ENCODE measurements at regions not wholly inside any gene's neighbourhood (a gene's known extent, or its start where the extent isn't known, plus 50 kb on each side); places are given as distances from the start of the nearest gene placed in this dataset.

DNA sequence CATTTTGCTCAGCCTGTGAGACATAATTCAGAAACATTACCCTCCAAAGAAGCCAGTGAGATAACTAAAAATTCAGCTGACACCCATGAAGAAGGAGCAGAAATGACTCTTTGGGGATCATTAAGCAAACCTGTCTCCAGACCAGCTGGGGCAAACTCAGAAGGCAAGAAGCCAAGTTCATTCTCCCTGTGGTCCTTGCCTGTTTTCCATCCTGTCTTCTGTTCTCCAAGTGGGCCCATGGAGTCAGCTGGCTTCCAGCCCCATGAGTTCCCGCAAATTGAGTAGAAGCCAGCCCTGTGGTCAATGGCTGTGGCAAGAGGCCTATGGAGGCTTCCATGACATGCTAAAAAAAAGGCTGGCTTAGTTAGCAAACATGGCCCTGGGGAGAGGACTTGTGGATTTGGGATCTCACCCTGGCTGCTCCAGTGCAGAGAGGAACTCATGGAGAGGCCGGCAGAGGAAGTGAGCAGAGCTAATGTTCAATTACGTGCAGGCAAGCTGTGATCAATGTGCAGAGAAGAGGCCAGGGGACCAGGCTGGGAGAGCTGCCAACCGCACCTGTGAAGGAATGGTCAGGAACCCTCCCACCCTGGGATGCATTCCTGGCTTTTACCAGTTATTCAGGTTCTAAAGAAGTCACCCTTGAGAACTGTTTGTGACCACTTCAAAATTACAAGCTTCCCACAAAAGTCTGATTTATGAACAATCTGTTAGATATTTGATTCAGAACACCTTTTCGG is 229.1 kb downstream of the TSHZ3 start:
- no peak for DNase-seq

DNA sequence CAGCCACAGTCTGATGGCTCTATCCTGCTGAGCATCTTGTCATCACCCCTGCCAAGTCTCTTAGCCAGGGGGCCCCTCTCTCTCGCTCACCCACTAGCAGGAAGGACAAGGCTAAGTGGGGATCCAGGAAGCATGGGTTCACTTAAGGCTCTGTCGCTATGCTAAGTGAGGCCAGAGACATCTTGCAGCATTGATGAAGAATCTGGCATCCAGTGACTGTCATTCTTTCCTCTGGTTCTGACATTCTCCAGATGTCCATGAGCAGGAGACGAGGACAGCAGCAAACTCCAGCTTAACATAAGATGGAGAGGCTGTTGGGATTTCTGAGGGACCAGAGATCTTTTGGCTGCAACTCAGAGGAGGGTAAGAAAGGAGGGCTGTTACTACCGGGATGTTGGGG is 230.2 kb downstream of the TSHZ3 start:
- DNase-seq: peak in 1 of 3 donors; percentile 41

DNA sequence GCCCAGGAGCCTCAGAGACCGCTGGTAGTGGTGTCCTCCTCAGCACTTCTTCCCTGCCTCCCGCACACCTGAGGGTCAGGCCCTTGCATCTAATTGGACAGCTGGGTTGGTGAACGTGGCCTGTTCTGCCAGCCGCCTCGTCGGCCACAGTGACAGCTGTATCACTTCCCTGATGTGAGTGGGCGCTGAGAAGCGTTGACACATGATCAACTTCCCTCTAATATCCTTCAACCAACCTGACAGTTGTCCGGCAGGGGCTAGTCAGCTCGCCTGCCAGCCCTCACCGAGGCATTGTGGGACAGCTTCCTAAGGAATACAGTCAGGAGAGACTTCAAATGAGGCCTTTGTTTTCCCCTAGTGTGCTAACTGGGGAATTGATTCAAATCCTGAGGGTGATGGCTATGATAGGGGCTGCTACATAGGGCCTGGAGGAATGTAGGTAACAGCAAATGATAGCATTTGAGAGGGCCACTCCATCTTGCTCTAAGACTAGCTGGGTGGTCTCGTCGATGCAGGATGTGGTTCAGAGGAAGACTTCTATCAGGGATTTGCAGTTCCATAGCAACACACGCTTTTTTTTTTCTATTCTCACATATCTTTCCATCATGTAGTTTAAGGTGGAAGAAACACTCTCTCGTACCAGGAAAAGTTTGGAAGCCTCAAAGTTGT is 230.8 kb downstream of the TSHZ3 start:
- DNase-seq: peak in 1 of 3 donors; percentile 30

DNA sequence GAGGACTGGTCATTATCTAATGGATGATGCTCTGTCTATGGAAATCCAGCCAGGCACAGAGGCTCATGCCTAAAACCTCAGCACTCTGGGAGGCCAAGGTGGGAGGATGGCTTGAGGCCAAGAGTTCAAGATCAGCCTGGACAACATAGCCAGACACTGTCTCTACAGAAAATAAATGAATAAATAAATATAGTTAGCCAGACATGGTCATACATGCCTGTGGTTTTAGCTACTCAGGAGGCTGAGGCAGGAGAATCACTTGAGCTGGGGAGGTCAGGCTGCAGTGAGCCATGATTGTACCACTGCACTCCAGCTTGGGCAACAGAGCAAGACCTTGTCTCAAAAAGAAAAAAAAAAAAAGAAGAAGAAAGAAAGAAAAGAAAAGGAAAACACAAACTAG is 234.7 kb downstream of the TSHZ3 start:
- DNase-seq: no peak

DNA sequence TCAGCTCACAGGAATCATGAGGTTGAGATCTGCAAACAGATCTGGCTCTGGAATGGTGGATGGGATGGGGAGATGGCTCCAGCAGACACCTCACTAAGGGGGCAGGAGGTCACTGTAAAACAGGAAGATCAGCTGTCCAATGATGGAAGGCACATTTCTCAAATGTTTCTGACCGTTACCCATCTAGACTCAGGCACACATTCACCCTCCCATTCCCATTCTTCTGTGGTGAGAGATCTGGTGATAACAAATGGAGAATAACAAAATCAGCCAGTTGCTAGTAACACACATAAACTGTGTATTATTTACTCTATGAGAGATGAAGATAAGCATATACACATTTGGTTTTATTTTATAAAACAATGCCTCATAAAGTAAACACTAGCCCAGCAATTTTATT is 235.9 kb downstream of the TSHZ3 start:
- no peak for DNase-seq

DNA sequence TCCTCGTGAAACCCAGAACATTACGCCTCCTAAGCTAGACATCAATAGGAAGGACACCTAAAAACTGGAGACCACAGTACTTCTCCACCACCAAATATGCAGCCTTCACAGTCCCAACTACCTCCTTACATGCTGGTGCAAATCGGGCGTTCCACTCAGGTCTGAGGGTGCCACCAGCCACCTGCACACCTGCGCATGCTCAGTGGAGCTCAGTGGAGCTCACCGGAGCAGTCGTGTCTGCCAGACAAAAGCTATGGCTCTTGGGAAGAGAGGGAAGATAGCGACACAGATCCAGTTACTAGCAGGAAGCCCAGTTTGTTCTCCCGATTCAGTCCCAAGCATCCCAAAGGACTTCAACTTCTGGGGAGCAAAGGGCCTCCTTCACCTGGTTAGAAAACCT is 237.1 kb downstream of the TSHZ3 start:
- no peak for DNase-seq

DNA sequence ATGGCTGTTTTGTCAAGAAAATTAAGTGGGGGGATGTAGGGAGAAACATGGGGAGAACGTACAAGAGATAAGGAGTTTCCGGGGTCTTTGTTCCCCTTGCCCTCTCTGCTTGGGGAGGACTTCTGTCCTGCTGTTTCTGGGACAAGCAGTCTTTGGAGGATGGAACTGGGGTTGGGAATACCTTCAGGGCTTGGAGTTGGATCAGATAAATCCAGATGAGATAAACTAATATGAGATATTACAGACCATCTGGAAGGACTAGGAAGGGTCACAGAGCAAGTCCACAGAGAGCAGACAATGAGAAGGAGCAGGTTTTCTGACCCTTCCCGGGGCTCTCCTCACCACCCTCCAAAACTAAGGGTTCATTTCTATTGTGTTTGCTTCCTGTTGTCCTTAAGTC is 237.5 kb downstream of the TSHZ3 start:
- no peak for DNase-seq

DNA sequence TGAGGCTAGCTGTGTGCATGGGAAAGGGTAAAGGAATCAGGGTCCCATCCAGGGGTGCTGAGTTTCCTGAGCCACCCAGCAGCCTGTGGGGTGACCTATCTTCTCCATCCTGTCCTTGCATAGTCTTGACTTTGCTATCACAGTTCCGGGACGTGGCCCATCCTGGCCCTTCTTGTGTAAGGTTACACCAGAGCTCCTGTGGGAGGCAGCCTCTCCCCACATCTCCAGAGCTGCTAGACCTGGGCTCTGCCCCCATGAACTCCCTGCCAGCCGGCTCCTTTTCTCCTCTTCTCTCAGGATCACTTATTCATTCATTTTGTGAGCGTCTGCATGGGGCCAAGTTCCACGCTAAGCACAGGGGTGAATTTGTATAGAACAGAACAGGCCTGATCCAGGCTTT is 238.9 kb downstream of the TSHZ3 start:
- no peak for DNase-seq

DNA sequence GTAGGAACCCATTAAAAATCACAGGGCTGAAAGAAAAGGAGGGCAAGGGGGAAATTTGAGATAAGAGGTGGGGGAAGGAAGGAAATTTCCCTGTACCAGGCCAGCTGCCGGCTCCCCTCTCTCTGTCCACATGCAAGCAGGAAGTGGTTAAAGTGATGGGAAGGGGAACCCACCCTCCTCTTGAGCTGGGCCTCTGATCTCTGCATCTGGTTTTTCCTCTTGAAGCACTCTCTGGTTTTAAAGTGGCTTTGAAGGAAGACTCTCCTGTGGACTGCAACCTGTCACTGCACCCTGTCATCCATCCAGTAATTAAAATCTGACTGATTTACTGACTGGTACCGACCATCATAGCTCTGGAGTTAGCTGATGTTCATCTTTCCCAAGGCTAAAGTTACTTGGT is 239.6 kb downstream of the TSHZ3 start:
- no peak for DNase-seq

DNA sequence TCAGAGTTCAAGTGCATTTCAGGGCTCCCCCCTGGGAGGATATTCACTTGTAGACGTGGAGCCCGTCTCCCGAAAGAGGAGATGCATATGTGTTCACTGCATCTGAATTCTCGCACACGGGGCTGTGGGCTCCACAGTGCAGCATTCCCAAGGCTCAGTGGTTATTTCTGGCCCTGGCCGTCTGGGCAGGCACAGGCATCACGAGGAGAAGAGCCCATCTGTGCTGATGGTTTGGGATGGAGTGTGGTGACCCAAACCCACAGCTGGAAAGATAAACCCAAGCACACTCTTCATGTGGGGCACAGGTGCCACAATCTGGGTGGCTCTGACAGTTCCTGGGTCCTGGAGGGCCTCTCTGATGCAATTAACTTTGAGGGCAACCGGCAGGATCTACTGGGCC is 242.1 kb downstream of the TSHZ3 start:
- DNase-seq: no peak

DNA sequence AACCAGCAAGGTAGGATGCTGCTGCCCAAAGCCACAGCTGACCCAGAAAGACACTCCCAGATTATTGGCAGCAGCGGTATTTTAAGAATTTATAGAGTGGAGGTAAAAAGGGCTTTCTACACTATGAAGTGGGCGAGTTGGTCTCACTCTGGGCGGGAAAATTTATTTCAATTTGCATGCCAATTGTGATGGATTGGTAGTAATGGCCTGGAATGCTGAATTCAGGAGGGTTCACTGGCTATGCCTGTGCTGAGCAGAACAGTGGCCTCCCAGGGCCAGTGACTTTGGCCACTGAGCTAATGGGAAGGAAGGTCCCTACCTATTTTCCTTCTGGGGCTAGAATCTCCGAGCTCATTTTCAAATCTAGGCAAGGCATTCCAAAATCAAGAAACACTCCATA is 243.5 kb downstream of the TSHZ3 start:
- no peak for DNase-seq

DNA sequence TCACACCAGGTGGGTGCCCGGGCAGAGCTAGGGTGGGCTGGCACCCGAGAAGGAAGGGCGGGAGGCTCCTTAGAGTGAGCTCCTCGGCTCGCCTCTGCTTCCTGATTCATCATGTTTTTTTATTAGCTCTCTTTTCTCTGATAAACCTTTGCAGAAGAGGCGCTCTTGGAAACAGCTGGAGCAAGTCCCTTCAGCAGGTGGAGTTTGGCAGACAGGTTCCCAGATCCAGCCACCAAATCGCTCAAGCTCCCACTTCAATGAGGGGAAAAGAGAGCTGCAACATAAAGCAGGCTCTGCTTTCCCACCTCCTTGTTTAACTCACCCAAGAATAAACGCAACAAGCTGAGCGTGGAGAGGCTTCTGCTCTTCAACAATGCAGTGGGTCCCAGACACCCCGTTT is 244.8 kb downstream of the TSHZ3 start:
- DNase-seq: no peak

DNA sequence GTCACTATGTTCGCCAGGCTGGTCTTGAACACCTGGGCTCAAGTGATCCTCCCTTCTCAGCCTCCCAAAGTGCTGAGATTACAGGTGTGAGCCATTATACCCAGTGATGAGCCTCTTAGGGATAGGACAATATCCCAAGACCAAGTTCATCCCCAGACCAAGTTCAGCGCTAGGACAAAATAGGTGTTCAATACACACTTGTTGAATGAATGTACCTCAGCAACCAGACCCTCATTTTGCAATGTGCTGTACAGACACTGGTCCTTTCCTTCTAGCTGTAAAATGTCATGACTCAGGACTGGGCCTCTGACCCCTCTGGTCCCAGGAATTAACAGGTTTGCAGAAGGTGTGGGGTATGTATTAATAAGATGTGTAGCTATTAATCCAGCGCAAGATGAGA is 246.0 kb downstream of the TSHZ3 start:
- no peak for DNase-seq

DNA sequence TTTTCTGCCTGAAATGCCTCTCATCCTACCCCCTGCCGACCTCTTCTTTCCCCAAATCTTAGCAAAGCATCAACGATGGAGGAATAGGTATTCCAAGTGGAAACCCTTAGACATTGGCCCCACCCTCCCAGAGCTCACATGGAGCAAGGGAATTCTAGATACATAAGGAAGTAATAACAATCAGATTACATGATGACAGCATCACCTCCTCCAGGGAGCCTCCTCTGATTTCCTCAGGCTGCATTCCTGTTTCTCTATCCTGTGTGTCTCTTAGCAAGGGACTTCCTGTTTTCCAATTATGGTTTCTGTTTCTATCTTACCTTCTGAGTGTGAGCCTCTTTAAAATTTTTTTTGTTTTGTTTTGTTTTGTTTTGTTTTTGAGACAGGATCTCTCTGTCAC is 246.6 kb downstream of the TSHZ3 start:
- DNase-seq: no peak

DNA sequence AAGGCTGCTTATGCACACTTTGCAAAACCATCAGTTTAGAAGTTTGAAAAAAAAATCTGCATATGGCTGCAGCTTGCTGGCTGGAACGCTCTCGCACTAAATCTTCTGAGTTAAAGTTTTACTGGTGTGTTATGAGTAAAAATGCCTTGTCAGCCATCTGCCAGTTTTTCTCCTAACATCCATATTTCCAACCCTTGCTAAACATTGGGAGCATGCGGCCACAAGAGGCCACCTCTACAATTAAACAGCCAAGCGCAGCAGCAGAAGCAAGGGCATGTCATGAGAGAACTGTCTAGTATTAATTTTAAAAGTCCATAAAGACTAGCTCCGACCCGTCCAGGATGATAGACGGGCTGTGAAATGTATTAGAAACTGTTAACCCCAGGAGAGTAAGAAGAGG is 248.3 kb downstream of the TSHZ3 start:
- peak in 1 of 3 donors; percentile 67 for DNase-seq

DNA sequence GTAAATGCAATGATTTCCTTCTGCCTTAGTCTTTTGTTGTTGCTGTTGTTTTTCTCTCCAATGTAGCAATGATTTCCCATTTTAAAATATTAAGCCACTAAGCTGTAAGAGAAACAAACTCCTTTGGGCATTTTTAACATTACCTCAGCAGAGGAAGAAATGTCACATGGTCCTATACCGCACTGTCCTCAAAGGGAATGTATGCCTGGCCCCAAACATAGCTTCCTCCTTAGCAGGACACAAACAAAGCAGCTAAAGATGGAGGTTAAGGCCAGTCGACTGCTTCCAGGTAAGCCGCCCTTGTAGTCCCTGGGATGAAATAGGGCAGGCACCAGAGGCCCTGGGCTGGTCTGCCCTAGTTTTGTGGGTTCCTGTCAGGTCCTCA is 249.0 kb downstream of the TSHZ3 start:
- no peak for DNase-seq

DNA sequence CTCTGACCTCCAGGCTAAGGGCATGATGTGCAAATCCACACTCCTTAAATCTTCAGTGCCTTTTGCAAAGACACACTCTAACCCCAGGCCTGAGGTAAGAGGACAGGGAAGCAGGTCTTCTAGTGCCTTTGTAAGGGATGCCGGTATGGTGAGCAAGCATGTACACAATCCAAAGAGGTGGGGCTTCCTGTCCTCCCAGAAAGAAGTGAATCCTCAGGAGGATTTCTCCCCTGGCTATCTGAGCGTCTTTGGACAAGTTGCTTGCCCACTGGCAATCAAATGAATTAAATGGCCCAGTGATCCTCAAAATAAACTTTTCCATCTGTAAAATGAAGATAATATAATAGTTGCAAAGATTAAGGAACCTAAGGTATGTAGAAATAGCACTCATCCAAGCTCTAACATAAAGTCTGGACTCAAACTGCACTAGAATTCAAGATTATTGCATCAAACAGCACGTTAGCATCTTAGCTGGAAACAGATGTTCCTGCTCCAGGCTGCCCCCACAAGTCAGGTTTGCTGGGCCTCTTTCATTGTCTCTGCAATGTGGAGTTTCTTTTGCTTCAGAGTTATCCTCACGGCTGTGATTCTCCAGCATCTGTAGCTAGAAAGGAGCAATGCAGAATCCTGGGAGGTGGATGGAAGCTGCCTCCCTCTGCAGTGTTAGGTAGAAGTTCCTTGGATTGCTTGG is 249.6 kb downstream of the TSHZ3 start:
- DNase-seq: peak in 1 of 3 donors; percentile 73

DNA sequence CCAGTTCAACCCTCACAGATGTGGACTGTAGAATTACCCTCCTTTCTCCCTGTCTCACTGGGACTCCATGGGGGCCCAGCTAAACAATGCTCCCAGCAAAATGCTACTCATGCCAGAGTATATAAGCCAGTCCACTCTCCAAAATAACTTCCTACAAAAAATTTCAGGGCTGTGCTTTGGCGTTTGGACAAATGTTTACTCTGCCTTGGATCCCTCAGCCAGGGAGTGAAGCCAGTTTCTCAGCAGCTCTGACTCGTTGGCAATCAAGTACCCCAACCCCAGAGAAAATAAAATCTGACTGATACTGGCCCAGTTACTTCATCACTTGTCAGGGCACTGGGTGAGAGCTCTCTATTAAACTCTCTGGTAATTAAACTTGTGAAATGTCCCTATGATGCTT is 250.4 kb downstream of the TSHZ3 start:
- no peak for DNase-seq

DNA sequence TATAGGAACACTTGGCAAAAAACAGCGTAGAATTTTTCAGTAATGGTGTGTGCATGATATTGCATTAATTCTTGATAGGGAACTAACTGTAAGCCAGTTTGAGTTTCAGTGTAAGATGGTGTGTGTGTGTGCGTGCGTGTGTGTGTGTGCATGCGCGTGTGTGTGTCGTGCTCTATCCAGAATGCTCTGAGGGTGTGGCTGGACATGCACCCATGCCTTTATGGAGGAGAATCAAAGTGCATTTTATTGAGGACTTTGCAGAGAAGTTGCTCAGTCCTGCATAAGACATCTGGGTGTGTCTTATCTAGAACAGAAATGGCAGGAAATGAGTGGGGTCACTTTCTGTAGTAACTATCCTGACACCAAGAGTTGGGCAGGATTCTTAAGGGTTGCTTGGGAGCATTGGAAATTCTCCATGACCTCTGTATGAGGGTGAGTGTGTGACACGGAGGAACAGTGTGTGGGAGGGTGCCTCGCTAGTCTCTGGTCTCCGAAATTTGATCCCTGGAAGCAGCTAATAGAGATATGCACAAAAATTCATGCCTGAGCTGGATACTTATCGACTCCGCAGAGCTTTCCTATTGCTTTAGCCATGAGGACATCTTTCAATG is 252.2 kb downstream of the TSHZ3 start:
- DNase-seq: peak in 1 of 3 donors; percentile 48

DNA sequence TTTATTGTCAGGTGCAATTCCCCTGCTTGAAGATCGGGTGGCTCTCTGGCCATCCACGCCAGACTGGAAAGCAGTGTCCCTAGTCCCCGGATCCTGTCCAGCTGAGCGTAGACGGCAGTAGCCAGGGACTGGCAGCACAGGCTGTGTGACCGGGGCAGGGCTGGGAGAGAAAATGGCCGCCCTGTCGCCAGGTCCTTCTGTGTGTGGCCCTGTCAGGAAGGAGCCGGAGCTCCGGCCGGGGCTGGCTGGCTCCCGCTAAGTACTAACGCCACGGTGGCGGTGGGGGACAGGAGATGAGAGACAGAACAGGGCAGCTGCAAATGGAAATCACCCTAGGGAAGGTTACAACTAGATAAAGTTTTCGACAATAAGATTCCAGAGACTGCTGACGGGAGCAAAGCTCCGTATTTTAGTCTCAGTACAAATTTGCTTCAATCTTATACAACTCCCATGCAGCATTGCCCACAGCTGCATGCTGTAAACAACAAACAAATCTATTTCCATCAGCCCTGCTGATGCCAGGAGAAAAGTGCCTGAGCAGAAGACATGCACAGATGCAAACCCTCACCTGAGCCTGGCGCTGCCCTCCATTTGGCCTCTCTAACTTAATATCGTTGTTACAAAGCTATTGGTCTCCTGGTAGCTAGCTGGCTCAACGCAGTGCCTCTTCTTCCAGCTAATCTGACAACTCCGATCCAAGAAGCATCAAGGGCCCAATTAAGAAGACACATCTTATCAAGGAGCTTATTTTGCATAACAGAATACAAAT is 253.0 kb downstream of the TSHZ3 start:
- DNase-seq: peak in 1 of 3 donors; percentile 49

DNA sequence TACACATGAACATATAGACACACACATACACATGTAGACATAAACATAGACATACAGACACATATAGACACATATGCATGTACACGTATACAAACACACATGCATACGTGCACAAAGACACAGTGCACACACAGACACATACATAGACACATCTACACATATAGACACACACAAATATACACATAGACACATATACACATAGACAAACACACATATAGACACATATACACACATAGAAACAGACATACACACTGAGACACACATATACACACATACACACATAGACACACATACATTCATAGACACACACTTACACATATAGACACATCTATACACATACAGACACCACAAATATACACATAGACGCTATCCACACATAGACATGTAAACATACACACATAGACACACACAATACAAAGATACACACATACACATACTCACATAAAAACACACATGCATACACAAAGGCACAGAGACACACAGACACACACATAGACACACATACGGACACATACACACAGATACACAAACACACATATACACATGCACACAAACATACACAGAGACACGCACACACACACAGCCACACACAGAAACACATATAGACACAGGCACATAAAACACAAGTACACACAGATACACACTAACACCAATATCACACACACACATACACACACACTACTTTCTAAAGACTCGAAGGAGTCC is 254.0 kb downstream of the TSHZ3 start:
- DNase-seq: no peak
